LNCAP (cell line): ENCODE measurements at regions not wholly inside any gene's neighbourhood (a gene's known extent, or its start where the extent isn't known, plus 50 kb on each side); places are given as distances from the start of the nearest gene placed in this dataset.

Experiments
- CTCF ChIP-seq: fragments of 450-650 bp; IDR thresholded peaks from 2 replicates; pipeline ENCODE4 v1.5.1; 2017; ENCODE audit warnings: mild to moderate bottlenecking

- no peak for TF ChIP-seq CTCF
Observed at GRCh38 chr14:38592764-38593442, 337.0 kb upstream of the CLEC14A start.

GRCh38 chr14:38589747-38590350 lies 334.0 kb upstream of the CLEC14A start:
- TF ChIP-seq CTCF, result no peak

GRCh38 chr14:38583471-38583870 lies 327.6 kb upstream of the CLEC14A start:
- TF ChIP-seq CTCF, result no peak

- no peak for TF ChIP-seq CTCF
Observed at GRCh38 chr14:38578278-38578681, 322.4 kb upstream of the CLEC14A start.

- TF ChIP-seq CTCF, result no peak
Observed at GRCh38 chr14:38567703-38568102, 311.8 kb upstream of the CLEC14A start.

- TF ChIP-seq CTCF, result no peak
Observed at GRCh38 chr14:38561657-38562056, 305.8 kb upstream of the CLEC14A start.

GRCh38 chr14:38559711-38560110 lies 303.8 kb upstream of the CLEC14A start:
- TF ChIP-seq CTCF, result no peak
